Left ventricle myocardium superior (tissue), 1 donor: ENCODE measurements at regions not wholly inside any gene's neighbourhood (a gene's known extent, or its start where the extent isn't known, plus 50 kb on each side); places are given as distances from the start of the nearest gene placed in this dataset.

Experiments used
- ATAC-seq: fragments of 200-7000 bp; cut with Tn5 transposase; one replicate; pipeline ENCODE4 v1.9.1; 2020; ENCODE audit warnings: mild to moderate bottlenecking, moderate library complexity
- DNase-seq: peaks from one replicate; pipeline ENCODE4 v3.0.0-alpha.2; 2020
- intact Hi-C: fragments of 100-400 bp; cut with micrococcal nuclease; formaldehyde crosslinking; loops from one replicate; pipeline ENCODE4 v1.11.0; 2022
- donor health status: DM: no; HTN: yes; CAD: no; lungs with severe emphysema.

GRCh38 chr10:124165827-124166226 is 72.4 kb upstream of the CHST15 start:
- no peak for ATAC-seq
- intact Hi-C loops, result no loop called here
- DNase-seq, result no peak

GRCh38 chr10:124165311-124165710 is 71.9 kb upstream of the CHST15 start:
- ATAC-seq, result no peak
- DNase-seq, result no peak
- intact Hi-C loops, result no loop called here

- DNase-seq (no peak), ATAC-seq (no peak)
- intact Hi-C loops, result no loop called here
Measured at GRCh38 chr10:124164264-124164663, 70.9 kb upstream of the CHST15 start.

- intact Hi-C loops, result no loop called here
- DNase-seq (no peak), ATAC-seq (no peak)
Measured at GRCh38 chr10:124162774-124163354, 69.5 kb upstream of the CHST15 start.

- intact Hi-C loops, result no loop called here
Measured at GRCh38 chr10:124162136-124162535, 68.7 kb upstream of the CHST15 start.

GRCh38 chr10:124161601-124162000 is 68.2 kb upstream of the CHST15 start:
- ATAC-seq (no peak), DNase-seq (no peak)
- intact Hi-C loops, result no loop called here

More at GRCh38 chr10:124162136-124162535, 68.7 kb upstream of the CHST15 start:
- ATAC-seq (no peak), DNase-seq (no peak)

GRCh38 chr10:124160943-124161582 is 67.7 kb upstream of the CHST15 start:
- ATAC-seq (no peak), DNase-seq (no peak)
- intact Hi-C loops, result no loop called here

GRCh38 chr10:124160176-124160575 is 66.8 kb upstream of the CHST15 start:
- intact Hi-C loops, result no loop called here
- ATAC-seq (no peak), DNase-seq (no peak)

- no peak for ATAC-seq
- DNase-seq, result no peak
- intact Hi-C loops, result no loop called here
Measured at GRCh38 chr10:124159153-124159552, 65.8 kb upstream of the CHST15 start.

- intact Hi-C loops, result no loop called here
Measured at GRCh38 chr10:124158592-124158991, 65.2 kb upstream of the CHST15 start.

GRCh38 chr10:124157271-124157681 is 63.9 kb upstream of the CHST15 start:
- ATAC-seq, result peak; percentile 35
- intact Hi-C loops, result no loop called here
- no peak for DNase-seq

More at GRCh38 chr10:124158592-124158991, 65.2 kb upstream of the CHST15 start:
- DNase-seq (no peak), ATAC-seq (no peak)

GRCh38 chr10:124156524-124157260 is 63.3 kb upstream of the CHST15 start:
- ATAC-seq (peak; percentile 40), DNase-seq (peak; percentile 64)
- intact Hi-C loops, result no loop called here

GRCh38 chr10:124155781-124156435 is 62.5 kb upstream of the CHST15 start:
- ATAC-seq (peak; percentile 43), DNase-seq (peak; percentile 49)

GRCh38 chr10:124153023-124153826 is 59.8 kb upstream of the CHST15 start:
- DNase-seq, result peak; percentile 41
- intact Hi-C loops, result no loop called here
- peak; percentile 58 for ATAC-seq

More at GRCh38 chr10:124155781-124156435, 62.5 kb upstream of the CHST15 start:
- intact Hi-C loops, result no loop called here

- ATAC-seq (peak; percentile 70), DNase-seq (peak; percentile 61)
- intact Hi-C loops, result no loop called here
Measured at GRCh38 chr10:124152139-124153022, 59.0 kb upstream of the CHST15 start.

GRCh38 chr10:124151466-124152095 is 58.2 kb upstream of the CHST15 start:
- intact Hi-C loops, result no loop called here
- ATAC-seq (no peak), DNase-seq (no peak)

GRCh38 chr10:124150807-124151417 is 57.5 kb upstream of the CHST15 start:
- intact Hi-C loops, result no loop called here
- no peak for ATAC-seq

More at GRCh38 chr10:124150807-124151417, 57.5 kb upstream of the CHST15 start:
- DNase-seq, result no peak
